ENCODE measurements at regions not wholly inside any gene's neighbourhood (a gene's known extent, or its start where the extent isn't known, plus 50 kb on each side); places are given as distances from the start of the nearest gene placed in this dataset. TPM values are rescaled to one million over a fixed set of nuclear protein-coding genes. Genes with fewer than 3 reads are reported as not detected.
"Not testable (repeated sequence)": the region's sequence is repeated elsewhere in the genome, so short reads cannot be mapped to it uniquely, and the experiment has no call there.

DNA sequence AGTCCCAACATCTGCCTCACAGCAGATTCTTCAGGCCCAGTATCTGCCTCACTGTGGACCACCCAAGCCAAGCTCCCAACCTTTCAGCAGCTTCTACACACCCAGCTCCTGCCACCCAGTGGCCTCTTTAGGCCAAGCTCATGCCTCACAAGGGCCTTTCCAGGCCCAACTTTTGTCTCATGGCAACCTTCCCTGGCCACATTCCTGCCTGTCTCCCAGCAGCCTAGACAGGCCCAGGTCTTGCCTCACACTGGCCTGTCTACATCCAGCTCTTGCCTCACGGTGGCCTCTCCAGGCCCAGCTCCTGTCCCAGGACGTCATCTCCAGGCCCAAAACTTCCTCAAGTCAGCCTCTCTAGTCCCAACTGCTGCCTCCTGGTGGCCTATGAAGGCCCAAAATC, 65.0 kb downstream of the CCDC201 start:
- not testable (repeated sequence) for DNase-seq (ENCODE audit: low read depth); H3K4me3 ChIP-seq (ENCODE audit: low read depth, low read length)

DNA sequence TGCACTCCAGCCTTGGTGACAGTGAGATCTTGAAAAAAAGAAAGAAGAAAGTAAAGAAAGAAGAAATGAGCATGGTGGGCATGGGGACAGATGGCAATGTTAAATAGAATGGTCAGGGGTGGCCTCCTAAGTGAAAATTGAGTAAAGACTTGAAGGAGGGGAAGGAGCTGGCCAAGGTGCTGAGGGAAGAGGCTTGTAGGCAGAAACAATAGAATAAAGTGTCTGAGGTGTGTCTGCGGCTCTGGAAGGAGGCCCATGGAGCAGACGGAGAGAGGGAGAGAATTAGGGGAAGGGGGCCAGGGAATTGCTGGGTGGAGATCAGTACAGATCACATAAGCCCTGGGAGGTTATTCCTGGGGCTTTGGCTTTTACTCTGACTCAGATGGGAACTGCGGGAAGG, 70.7 kb downstream of the CCDC201 start:
- DNase-seq (ENCODE audit: low read depth); H3K4me3 ChIP-seq (ENCODE audit: low read depth, low read length): not testable (repeated sequence)

DNA sequence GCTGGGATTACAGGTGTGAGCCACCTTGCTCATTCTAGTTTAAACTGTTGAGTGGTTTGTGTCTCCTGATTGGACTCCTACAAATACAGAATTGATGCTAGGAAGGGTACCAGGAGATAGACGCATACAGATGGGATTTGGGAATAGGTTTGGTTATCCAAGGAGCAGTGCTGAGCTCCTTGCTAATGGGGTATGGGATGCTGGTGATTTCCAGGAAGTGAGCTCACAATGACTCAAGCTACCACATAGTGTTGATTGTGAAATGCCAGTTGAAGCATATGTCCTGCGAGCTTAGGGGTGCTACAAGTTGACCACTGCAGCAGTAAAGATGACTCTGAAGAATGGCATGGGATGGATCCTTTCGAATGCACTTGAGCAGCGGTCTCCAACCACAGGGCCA, 75.6 kb downstream of the CCDC201 start:
- H3K4me3 ChIP-seq (ENCODE audit: low read depth, low read length): not testable (repeated sequence)

DNA sequence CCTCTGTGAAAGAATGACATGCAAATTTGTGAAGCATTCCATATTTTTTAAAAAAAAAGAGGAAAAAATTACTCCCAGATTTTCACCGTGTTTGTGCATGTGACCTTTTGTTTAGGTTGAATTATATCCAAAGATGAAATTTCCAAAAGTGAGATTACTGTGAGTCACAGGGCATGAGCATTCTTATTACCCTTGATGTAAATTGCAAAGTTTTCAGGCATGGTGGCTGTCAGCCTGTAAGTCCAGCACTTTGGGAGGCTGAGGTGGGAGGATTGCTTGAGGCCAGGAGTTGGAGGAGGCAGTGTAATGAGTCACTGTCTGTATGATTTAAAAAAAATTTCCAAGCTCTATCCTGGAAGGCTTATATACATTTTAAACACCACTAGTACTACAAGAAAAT, 83.2 kb downstream of the CCDC201 start:
- peak; percentile 44 for DNase-seq (ENCODE audit: low read depth)
- not testable (repeated sequence) for H3K4me3 ChIP-seq (ENCODE audit: low read depth, low read length)

More for the DNA sequence above, 75.6 kb downstream of the CCDC201 start:
- DNase-seq (ENCODE audit: low read depth): peak; percentile 60

DNA sequence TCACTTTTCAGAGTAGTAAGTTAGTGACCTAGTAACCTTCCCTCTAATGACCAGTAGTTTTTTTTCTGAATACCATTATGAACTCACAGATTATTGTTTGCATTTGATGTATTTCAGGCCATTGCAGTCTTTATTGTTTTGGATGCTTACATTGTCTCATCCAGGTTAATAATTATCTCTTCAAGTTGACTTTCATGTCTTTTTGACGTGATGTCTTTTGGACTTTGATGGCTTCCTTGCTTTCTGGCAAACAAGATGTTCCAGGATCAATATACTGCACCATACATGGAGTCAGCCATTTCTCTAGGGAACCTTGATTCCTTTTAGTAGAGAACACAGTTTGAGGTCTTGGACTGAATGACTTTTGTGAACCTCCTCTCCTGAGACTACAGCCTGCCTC, 87.2 kb downstream of the CCDC201 start:
- not testable (repeated sequence) for DNase-seq (ENCODE audit: low read depth); H3K4me3 ChIP-seq (ENCODE audit: low read depth, low read length)

DNA sequence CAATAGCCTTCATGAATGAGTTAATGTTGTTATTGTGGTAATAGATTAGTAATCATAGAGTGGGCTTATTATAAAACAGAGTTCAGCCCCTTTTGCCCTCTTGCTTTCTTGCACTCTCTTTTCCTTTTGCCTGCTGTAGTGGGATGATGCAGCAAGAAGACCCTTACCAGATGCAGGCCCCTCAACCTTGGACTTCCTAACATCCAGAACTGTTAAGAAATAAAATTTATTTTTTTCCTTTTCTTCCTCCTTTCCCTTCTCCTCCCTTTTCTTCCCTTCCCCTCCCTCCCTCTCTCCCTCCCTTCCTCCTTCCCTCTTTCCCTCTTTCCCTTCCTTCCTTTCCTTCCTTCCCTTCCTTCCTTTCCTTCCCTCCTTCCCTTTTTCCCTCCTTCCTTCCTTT, 88.1 kb downstream of the CCDC201 start:
- H3K4me3 ChIP-seq (ENCODE audit: low read depth, low read length): not testable (repeated sequence)

More for the DNA sequence above, 88.1 kb downstream of the CCDC201 start:
- not testable (repeated sequence) for DNase-seq (ENCODE audit: low read depth)

Small RNA genes lying in the stretch of these regions (small RNA-seq; reads per million reads assigned to genes)
- not detected for gene RNU6-241P
